Neural cell (in vitro differentiated cells): ENCODE measurements at regions not wholly inside any gene's neighbourhood (a gene's known extent, or its start where the extent isn't known, plus 50 kb on each side); places are given as distances from the start of the nearest gene placed in this dataset.

ENCODE experiments used
- CTCF ChIP-seq: fragments of 450-650 bp; IDR thresholded peaks from 2 replicates; pipeline ENCODE4 v1.5.1; 2014; ENCODE audit warnings: antibody characterized with exemption, mild to moderate bottlenecking, moderate library complexity; ENCODE audit not compliant: poor library complexity, severe bottlenecking
- EP300 ChIP-seq: fragments of 450-650 bp; conservative IDR thresholded peaks from 2 replicates; pipeline ENCODE4 v1.6.1; 2014; ENCODE audit warnings: antibody characterized with exemption, mild to moderate bottlenecking, moderate library complexity; ENCODE audit not compliant: poor library complexity, severe bottlenecking
- EZH2 ChIP-seq: fragments of 200-600, 300-800 bp; shearing (Covaris generic), sonication (generic); IDR thresholded peaks from 2 replicates; pipeline ENCODE4 v1.6.1; 2014; ENCODE audit warnings: antibody characterized with exemption, low read length, borderline replicate concordance, mild to moderate bottlenecking; ENCODE audit not compliant: insufficient read depth, poor library complexity, severe bottlenecking
- MXI1 ChIP-seq: fragments of 450-650 bp; conservative IDR thresholded peaks from 2 replicates; pipeline ENCODE4 v1.6.1; 2014; ENCODE audit warnings: antibody characterized with exemption, mild to moderate bottlenecking; ENCODE audit not compliant: poor library complexity, severe bottlenecking
- POLR2AphosphoS5 ChIP-seq: IDR thresholded peaks from 2 replicates; pipeline ENCODE4 v1.6.1; 2012
- RAD21 ChIP-seq: fragments of 450-650 bp; conservative IDR thresholded peaks from 2 replicates; pipeline ENCODE4 v1.6.1; 2014; ENCODE audit warnings: antibody characterized with exemption, mild to moderate bottlenecking, moderate library complexity
- REST ChIP-seq: IDR thresholded peaks from 2 replicates; pipeline ENCODE4 v1.6.1; 2012; ENCODE audit warnings: borderline replicate concordance
- TAF1 ChIP-seq: IDR thresholded peaks from 2 replicates; pipeline ENCODE4 v1.6.1; 2012; ENCODE audit warnings: low read depth

GRCh38 chr12:59173695-59174094 is 253.4 kb upstream of the LRIG3 start:
- TF ChIP-seq CTCF (no peak), EP300 (no peak), MXI1 (no peak), EZH2 (no peak), TAF1 (no peak), POLR2AphosphoS5 (no peak), REST (no peak), RAD21 (no peak)
